NT2/D1 (cell line): ENCODE measurements at regions not wholly inside any gene's neighbourhood (a gene's known extent, or its start where the extent isn't known, plus 50 kb on each side); places are given as distances from the start of the nearest gene placed in this dataset.

Experiments
- SUZ12 ChIP-seq: IDR thresholded peaks from 2 replicates; pipeline ENCODE4 v1.6.1; 2011; ENCODE audit not compliant: insufficient read length, insufficient read depth; ENCODE audit errors: extremely low read depth
- YY1 ChIP-seq: IDR thresholded peaks from 2 replicates; pipeline ENCODE4 v1.6.1; 2011; ENCODE audit not compliant: insufficient read length, insufficient read depth
- ZNF274 ChIP-seq: IDR thresholded peaks from 2 replicates; pipeline ENCODE4 v1.6.1; 2011; ENCODE audit warnings: mild to moderate bottlenecking, low read depth, low read length

DNA sequence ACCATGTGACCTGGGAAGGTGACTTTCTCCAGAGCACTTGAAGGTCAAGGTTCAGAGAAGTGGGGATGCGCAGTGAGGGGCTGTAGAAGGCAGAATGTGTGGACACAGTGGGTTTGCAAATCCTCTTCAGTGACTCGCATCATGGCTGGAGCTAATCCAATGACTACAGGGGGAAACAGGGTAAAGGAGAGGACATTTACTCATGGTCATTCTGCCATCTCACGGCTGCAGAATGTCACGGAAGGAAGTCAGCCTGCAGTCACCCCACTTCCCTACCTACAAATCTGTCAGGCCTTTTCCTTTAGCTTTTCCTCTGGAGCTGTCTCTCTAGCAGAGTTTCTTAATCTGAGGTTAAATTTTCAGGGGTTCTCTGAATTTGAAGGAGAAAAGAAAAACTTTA is 337.6 kb downstream of the CDC5L start:
- TF ChIP-seq YY1 (no peak), ZNF274 (no peak), SUZ12 (no peak)
